IMR-90 (cell line): ENCODE measurements at regions not wholly inside any gene's neighbourhood (a gene's known extent, or its start where the extent isn't known, plus 50 kb on each side); places are given as distances from the start of the nearest gene placed in this dataset.

Source experiments
- ATAC-seq: fragments of 200-7000 bp; cut with Tn5 transposase; 2 replicates; pipeline ENCODE4 v1.9.1; 2020; ENCODE audit warnings: low read depth, mild to moderate bottlenecking, moderate library complexity
- BruUV-seq: library from RNA; stranded (reverse); fragments of 400-500 nt; replicated peaks from 2 replicates; lab custom pipeline; 2021; lab: Mats Ljungman, UMichigan
- CTCF ChIA-PET: fragments of 300-600 bp; formaldehyde crosslinking; extraction: SDS; loops from one replicate; lab custom pipeline; 2021; ENCODE audit warnings: antibody characterized with exemption; lab: Yijun Ruan, JAX
- POLR2A ChIA-PET: fragments of 300-600 bp; sonication (Branson Sonifier 250); formaldehyde crosslinking; loops from one replicate; lab custom pipeline; 2022; ENCODE audit warnings: antibody characterized with exemption; ENCODE audit not compliant: unreplicated experiment; lab: Charles Lee
- DNase-seq: peaks from one replicate; pipeline ENCODE4 v3.0.0; 2013
- H2AFZ ChIP-seq: replicated peaks from 2 replicates; pipeline ENCODE3; 2013; ENCODE audit warnings: low read length, mild to moderate bottlenecking; ENCODE audit not compliant: poor library complexity
- H2AK5ac ChIP-seq: 2 replicates; pipeline ENCODE4 v1.6.1; 2013; ENCODE audit warnings: low read depth, low read length, inconsistent platforms
- H2AK9ac ChIP-seq: replicated peaks from 2 replicates; pipeline ENCODE3; 2013; ENCODE audit warnings: mild to moderate bottlenecking, low read depth, low read length, moderate library complexity; ENCODE audit not compliant: poor library complexity
- H2BK120ac ChIP-seq: 2 replicates; pipeline ENCODE4 v1.6.1; 2013; ENCODE audit warnings: low read depth, low read length, inconsistent platforms
- H2BK15ac ChIP-seq: 3 replicates; pipeline ENCODE4 v1.6.1; 2013; ENCODE audit warnings: low read depth, low read length, inconsistent platforms
- H2BK20ac ChIP-seq: 2 replicates; pipeline ENCODE4 v1.6.1; 2013; ENCODE audit warnings: low read depth, mild to moderate bottlenecking, inconsistent platforms, low read length, moderate library complexity
- H2BK5ac ChIP-seq: 2 replicates; pipeline ENCODE4 v1.6.1; 2013; ENCODE audit warnings: mild to moderate bottlenecking, low read depth, low read length, inconsistent platforms; ENCODE audit not compliant: poor library complexity, severe bottlenecking
- H3K14ac ChIP-seq: replicated peaks from 2 replicates; pipeline ENCODE4 v1.6.1; 2013; ENCODE audit warnings: low read depth, low read length, inconsistent platforms
- H3K18ac ChIP-seq: 2 replicates; pipeline ENCODE4 v1.6.1; 2013; ENCODE audit warnings: low read depth, low read length, control low read depth
- H3K23ac ChIP-seq: 2 replicates; pipeline ENCODE4 v1.6.1; 2013; ENCODE audit warnings: low read depth, low read length, inconsistent platforms
- H3K27ac ChIP-seq: 2 replicates; pipeline ENCODE4 v1.5.1; 2013; ENCODE audit warnings: mild to moderate bottlenecking, control low read depth, low read length; ENCODE audit not compliant: insufficient read depth
- H3K27me3 ChIP-seq: 2 replicates; pipeline ENCODE4 v1.6.1; 2013; ENCODE audit warnings: low read length; ENCODE audit not compliant: control insufficient read depth, insufficient read depth
- H3K36me3 ChIP-seq: 2 replicates; pipeline ENCODE4 v1.6.1; 2013; ENCODE audit warnings: low read length, mixed read lengths; ENCODE audit not compliant: control insufficient read depth, insufficient read depth
- H3K4ac ChIP-seq: 2 replicates; pipeline ENCODE4 v1.6.1; 2013; ENCODE audit warnings: low read depth, low read length, inconsistent platforms
- H3K4me1 ChIP-seq: 2 replicates; pipeline ENCODE4 v1.6.1; 2013; ENCODE audit warnings: low read length, mixed read lengths; ENCODE audit not compliant: control insufficient read depth, insufficient read depth
- H3K4me2 ChIP-seq: 2 replicates; pipeline ENCODE4 v1.6.1; 2013; ENCODE audit warnings: low read depth, mild to moderate bottlenecking, control low read depth, low read length, moderate library complexity
- H3K4me3 ChIP-seq: 2 replicates; pipeline ENCODE4 v1.5.1; 2013; ENCODE audit warnings: low read depth, mild to moderate bottlenecking, control low read depth, low read length, moderate library complexity; ENCODE audit not compliant: insufficient read depth
- H3K56ac ChIP-seq: 2 replicates; pipeline ENCODE4 v1.6.1; 2013; ENCODE audit warnings: low read length, inconsistent platforms; ENCODE audit not compliant: insufficient read depth; ENCODE audit errors: extremely low read depth
- H3K79me1 ChIP-seq, 2 experiments: 2 replicates each; pipeline ENCODE4 v1.6.1; 2013; ENCODE audit warnings: low read length in 2 of 2, inconsistent platforms in 1 of 2, low read depth in 1 of 2
- H3K9ac ChIP-seq: 2 replicates; pipeline ENCODE4 v1.6.1; 2013; ENCODE audit warnings: low read depth, low read length, control low read depth
- H3K9me1 ChIP-seq: 2 replicates; pipeline ENCODE4 v1.6.1; 2013; ENCODE audit warnings: low read length, inconsistent platforms; ENCODE audit not compliant: insufficient read depth
- H3K9me3 ChIP-seq: 2 replicates; pipeline ENCODE4 v1.6.1; 2013; ENCODE audit warnings: low read length; ENCODE audit not compliant: control insufficient read depth, insufficient read depth
- H4K20me1 ChIP-seq: 2 replicates; pipeline ENCODE4 v1.6.1; 2013; ENCODE audit warnings: low read length, inconsistent platforms; ENCODE audit not compliant: insufficient read depth
- H4K5ac ChIP-seq: 2 replicates; pipeline ENCODE4 v1.6.1; 2013; ENCODE audit warnings: mild to moderate bottlenecking, low read depth, low read length, control low read depth
- H4K8ac ChIP-seq, 2 experiments: 2 replicates each; pipeline ENCODE4 v1.6.1; 2013; ENCODE audit warnings: low read depth in 2 of 2, low read length in 2 of 2, control low read depth in 1 of 2, inconsistent platforms in 1 of 2
- H4K91ac ChIP-seq: 2 replicates; pipeline ENCODE4 v1.6.1; 2013; ENCODE audit warnings: low read depth, low read length, inconsistent platforms; ENCODE audit not compliant: insufficient read depth
- BHLHE40 ChIP-seq: fragments of 150-350 bp; IDR thresholded peaks from 2 replicates; pipeline ENCODE4 v1.6.1; 2016; ENCODE audit warnings: mild to moderate bottlenecking, low read depth, low read length
- CEBPB ChIP-seq: IDR thresholded peaks from 2 replicates; pipeline ENCODE4 v1.6.1; 2012; ENCODE audit warnings: low read depth, low read length, improper control_type of control experiment
- CHD1 ChIP-seq: IDR thresholded peaks from 2 replicates; pipeline ENCODE4 v1.6.1; 2012; ENCODE audit warnings: low read depth, low read length, improper control_type of control experiment
- ELK1 ChIP-seq: fragments of 150-350 bp; IDR thresholded peaks from 2 replicates; pipeline ENCODE4 v1.6.1; 2016; ENCODE audit warnings: low read depth, mild to moderate bottlenecking, low read length, moderate library complexity, borderline replicate concordance
- FOS ChIP-seq: fragments of 150-350 bp; IDR thresholded peaks from 2 replicates; pipeline ENCODE4 v1.6.1; 2016; ENCODE audit warnings: low read depth, low read length
- MAFK ChIP-seq: IDR thresholded peaks from 2 replicates; pipeline ENCODE4 v1.6.1; 2012; ENCODE audit warnings: low read depth, low read length, improper control_type of control experiment
- MAZ ChIP-seq: IDR thresholded peaks from 2 replicates; pipeline ENCODE4 v1.6.1; 2012; ENCODE audit warnings: low read depth, mild to moderate bottlenecking, low read length, improper control_type of control experiment, moderate library complexity, borderline replicate concordance
- MXI1 ChIP-seq: IDR thresholded peaks from 2 replicates; pipeline ENCODE4 v1.6.1; 2012; ENCODE audit warnings: low read depth, mild to moderate bottlenecking, low read length, moderate library complexity, borderline replicate concordance
- NFE2L2 ChIP-seq: fragments of 150-350 bp; IDR thresholded peaks from 2 replicates; pipeline ENCODE4 v1.6.1; 2016; ENCODE audit warnings: low read depth, mild to moderate bottlenecking, low read length
- POLR2A ChIP-seq: IDR thresholded peaks from 2 replicates; pipeline ENCODE4 v1.6.1; 2012; ENCODE audit warnings: mild to moderate bottlenecking, low read depth, low read length
- RFX5 ChIP-seq: IDR thresholded peaks from 2 replicates; pipeline ENCODE4 v1.8.0; 2012; ENCODE audit warnings: low read depth, mild to moderate bottlenecking, low read length, moderate library complexity
- USF2 ChIP-seq: fragments of 150-350 bp; IDR thresholded peaks from 2 replicates; pipeline ENCODE4 v1.6.1; 2017; ENCODE audit warnings: mild to moderate bottlenecking, antibody characterized with exemption, low read length, low read depth
- WGBS, 2 experiments: methylation state at CpG; one replicate each; pipeline versions ENCODE4 v1.1.5 to v1.1.7; 2013; ENCODE audit warnings: missing lambda C conversion rate in 2 of 2; ENCODE audit not compliant: insufficient read length in 1 of 2; ENCODE audit errors: extremely low coverage in 2 of 2; 5-methylcytosine and 5-hydroxymethylcytosine counted together
- dilution Hi-C: fragments of 300-500 bp; cut with HindIII; formaldehyde crosslinking; loops from one replicate; pipeline ENCODE4 v1.14.3; 2018; ENCODE audit warnings: low sequenced_read_pairs; ENCODE audit not compliant: unreplicated experiment
- in situ Hi-C: fragments of 300-500 bp; cut with MboI; formaldehyde crosslinking; loops from 3 replicates; pipeline ENCODE4 v1.14.3; 2019; ENCODE audit warnings: low sequenced_read_pairs, inconsistent platforms, mixed read lengths
- intact Hi-C: fragments of 100-400 bp; cut with micrococcal nuclease; formaldehyde crosslinking; loops from 2 replicates; pipeline ENCODE4 v1.10.0; 2022
- TF ChIP-seq, protein P1 (sequence below): conservative IDR thresholded peaks from 2 replicates; pipeline ENCODE4 v1.5.1; 2012; ENCODE audit warnings: mild to moderate bottlenecking, low read depth, low read length, improper control_type of control experiment

DNA sequence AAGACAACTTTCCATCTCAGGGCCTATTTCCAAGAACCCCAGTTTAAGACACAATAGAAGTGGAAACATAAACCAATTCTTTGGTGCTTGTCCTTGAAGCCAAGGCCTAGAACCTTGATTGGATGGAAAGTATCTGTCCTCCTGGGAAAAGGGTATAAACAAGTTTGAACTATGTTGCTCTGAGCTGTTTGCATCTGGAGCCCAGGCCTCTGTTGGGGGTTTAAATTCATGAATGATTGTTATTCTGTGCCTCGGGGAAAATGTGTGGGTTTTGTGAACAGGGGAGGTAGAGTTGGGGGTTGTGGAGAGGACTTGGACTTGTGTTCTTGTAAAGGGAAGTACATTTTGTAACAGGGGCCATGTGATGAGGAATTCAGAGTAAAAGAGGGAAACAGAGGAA is 406.1 kb downstream of the SLC4A3 start:
- H2AK9ac ChIP-seq = no peak overlapping the region
- H4K20me1 ChIP-seq = no peaks in the 10 kb centered on the region
- H3K4me3 ChIP-seq = no peak overlapping the region
- H2BK20ac ChIP-seq = peak overlapping the region; percentile 51
- peak overlapping the region; percentile 52; the same call in 1 of the 2 replicates for H3K14ac ChIP-seq
- ChIA-PET CTCF (no interaction called here), POLR2A (no interaction called here)
- intact Hi-C loops (no loop called here), in situ Hi-C loops (no loop called here), dilution Hi-C loops (no loop called here)
- peak overlapping the region; percentile 58; the same call in 2 of the 3 replicates for H2BK15ac ChIP-seq
- peak overlapping the region; percentile 84; the same call in 1 of the 2 replicates for H4K91ac ChIP-seq
- peak overlapping the region; percentile 82; the same call in 1 of the 2 replicates for H2AK5ac ChIP-seq
- peak overlapping the region; percentile 38 for H2BK5ac ChIP-seq
- no TSS peak for BruUV-seq
- whole genome bisulfite sequencing, 2 experiments = 33% methylated on average over 1 of the region's 1 CpG; no CpG with 5 or more reads in 1 of the 2 experiments
- H3K4ac ChIP-seq = peak overlapping the region; percentile 78; the same call in 1 of the 2 replicates
- no peaks in the 10 kb centered on the region for H3K27me3 ChIP-seq
- no peak for ATAC-seq
- H2BK120ac ChIP-seq = peak overlapping the region; percentile 88
- H3K4me1 ChIP-seq = peaks cover 5% of the 10 kb centered on the region
- peak; percentile 3 for DNase-seq
- H2AFZ ChIP-seq = peak overlapping the region; percentile 75
- no peaks in the 10 kb centered on the region for H3K9me3 ChIP-seq
- TF ChIP-seq CHD1 (no peak), NFE2L2 (no peak), ELK1 (no peak), MXI1 (no peak), MAFK (no peak), MAZ (no peak), FOS (no peak), USF2 (no peak), RFX5 (no peak), BHLHE40 (no peak), POLR2A (no peak), CEBPB (no peak)
- TF ChIP-seq, protein P1, sequence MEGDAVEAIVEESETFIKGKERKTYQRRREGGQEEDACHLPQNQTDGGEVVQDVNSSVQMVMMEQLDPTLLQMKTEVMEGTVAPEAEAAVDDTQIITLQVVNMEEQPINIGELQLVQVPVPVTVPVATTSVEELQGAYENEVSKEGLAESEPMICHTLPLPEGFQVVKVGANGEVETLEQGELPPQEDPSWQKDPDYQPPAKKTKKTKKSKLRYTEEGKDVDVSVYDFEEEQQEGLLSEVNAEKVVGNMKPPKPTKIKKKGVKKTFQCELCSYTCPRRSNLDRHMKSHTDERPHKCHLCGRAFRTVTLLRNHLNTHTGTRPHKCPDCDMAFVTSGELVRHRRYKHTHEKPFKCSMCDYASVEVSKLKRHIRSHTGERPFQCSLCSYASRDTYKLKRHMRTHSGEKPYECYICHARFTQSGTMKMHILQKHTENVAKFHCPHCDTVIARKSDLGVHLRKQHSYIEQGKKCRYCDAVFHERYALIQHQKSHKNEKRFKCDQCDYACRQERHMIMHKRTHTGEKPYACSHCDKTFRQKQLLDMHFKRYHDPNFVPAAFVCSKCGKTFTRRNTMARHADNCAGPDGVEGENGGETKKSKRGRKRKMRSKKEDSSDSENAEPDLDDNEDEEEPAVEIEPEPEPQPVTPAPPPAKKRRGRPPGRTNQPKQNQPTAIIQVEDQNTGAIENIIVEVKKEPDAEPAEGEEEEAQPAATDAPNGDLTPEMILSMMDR = no peak
- H3K18ac ChIP-seq = peak overlapping the region; percentile 29; the same call in 1 of the 2 replicates
- H3K9me1 ChIP-seq = peaks cover 7% of the 10 kb centered on the region
- no peak overlapping the region for H3K23ac ChIP-seq
- no peaks in the 10 kb centered on the region for H3K36me3 ChIP-seq
- H3K79me1 ChIP-seq = no peaks in the 10 kb centered on the region
- H3K56ac ChIP-seq = no peak overlapping the region
- no peak overlapping the region for H3K9ac ChIP-seq
- peak overlapping the region; percentile 32 for H4K5ac ChIP-seq
- H4K8ac ChIP-seq = peak overlapping the region; percentile 50 to 71; a peak in 3 of 4 replicates
- H3K4me2 ChIP-seq = no peak overlapping the region
- no peak overlapping the region for H3K27ac ChIP-seq
